ENCODE measurements at regions not wholly inside any gene's neighbourhood (a gene's known extent, or its start where the extent isn't known, plus 50 kb on each side); places are given as distances from the start of the nearest gene placed in this dataset.
A peak's percentile ranks its signal among the peaks of the same experiment; 100 is the strongest.

DNA sequence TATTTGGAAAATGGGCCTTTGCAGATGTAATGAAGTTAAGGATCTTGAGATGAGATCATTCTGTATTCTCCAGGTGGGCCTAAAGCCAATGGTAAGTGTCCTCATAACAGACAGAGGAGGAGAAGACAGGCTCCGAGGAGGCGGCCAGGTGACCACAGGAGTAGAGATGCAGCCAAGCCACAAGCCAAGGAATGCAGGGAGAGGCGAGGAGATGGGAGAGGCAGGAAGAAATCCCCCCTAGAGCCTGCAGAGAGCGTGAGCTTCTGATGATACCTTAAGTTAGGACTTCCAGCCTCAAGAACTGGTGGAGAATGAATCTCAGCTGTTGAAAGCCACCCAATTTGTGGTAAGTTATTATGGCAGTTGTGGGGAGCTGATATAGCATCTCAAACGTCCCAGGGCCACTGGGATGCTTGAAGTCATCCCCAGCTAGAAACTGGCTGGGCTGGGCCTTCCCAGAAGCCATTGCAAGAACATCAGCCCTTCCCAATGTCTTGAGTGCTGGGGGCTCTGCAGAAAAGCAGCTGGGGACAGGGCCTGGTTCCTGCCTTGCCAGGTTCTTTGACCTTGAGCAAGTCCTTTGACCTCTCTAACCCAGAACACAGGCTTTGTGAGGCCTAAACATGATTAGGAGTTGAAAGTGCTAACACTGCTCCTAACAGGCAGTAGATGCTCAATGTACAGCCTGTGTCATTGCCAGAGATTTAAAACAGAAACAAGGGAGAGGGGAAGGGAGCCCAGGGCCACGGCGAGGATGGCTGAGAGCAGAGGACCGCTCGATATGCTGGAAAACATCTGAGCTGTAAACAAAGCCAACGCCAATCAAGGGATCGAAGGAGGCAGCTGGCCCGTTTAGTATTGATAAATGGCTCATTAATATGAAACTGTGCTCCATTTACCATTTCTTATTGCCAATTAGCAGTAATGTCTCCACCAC, 632.3 kb downstream of the TBC1D22A start:
- H2BK15ac ChIP-seq (ENCODE audit: low read depth, low read length), result no peak overlapping the region
- no peak overlapping the region for H3K4ac ChIP-seq (ENCODE audit: low read depth, low read length)
- H2AK9ac ChIP-seq (replicated peaks; ENCODE audit: low read depth, low read length, poor library complexity), result peak overlapping the region; percentile 9
- DNase-seq (no peak), ATAC-seq (ENCODE audit: low read depth) (no peak)
- no peak overlapping the region for H3K14ac ChIP-seq (replicated peaks; ENCODE audit: low read depth, low read length)
- peaks cover 27% of the 10 kb centered on the region for H3K9me3 ChIP-seq (ENCODE audit: control insufficient read depth, insufficient read depth, low read length)
- no peaks in the 10 kb centered on the region for H4K20me1 ChIP-seq (ENCODE audit: insufficient read depth, low read length)
- no peak overlapping the region for H3K27ac ChIP-seq (ENCODE audit: insufficient read depth, low read length)
- no peak overlapping the region for H3K18ac ChIP-seq (ENCODE audit: low read depth, low read length)
- no peak overlapping the region for H2BK120ac ChIP-seq (ENCODE audit: low read depth, low read length)
- H3K56ac ChIP-seq (ENCODE audit: extremely low read depth, insufficient read depth, low read length), result no peak overlapping the region
- no peaks in the 10 kb centered on the region for H3K9me1 ChIP-seq (ENCODE audit: insufficient read depth, low read length)
- no peak overlapping the region for H2AFZ ChIP-seq (replicated peaks; ENCODE audit: low read length, poor library complexity)
- no peak overlapping the region for H3K4me3 ChIP-seq (ENCODE audit: insufficient read depth, low read depth, low read length)
- POLR2A ChIA-PET (ENCODE audit: unreplicated experiment), result no interaction called here
- 35% methylated on average over 4 of the region's 12 CpGs; no CpG with 5 or more reads in 1 of the 2 experiments for WGBS, 2 experiments (ENCODE audit: extremely low coverage in 2 of 2, insufficient read length in 1 of 2)
- no peak overlapping the region for H4K8ac ChIP-seq (ENCODE audit: low read depth in 2 of 2, low read length in 2 of 2)
- dilution Hi-C loops (cut with HindIII; ENCODE audit: low sequenced_read_pairs, unreplicated experiment) (no loop called here), intact Hi-C loops (cut with micrococcal nuclease) (no loop called here), in situ Hi-C loops (cut with MboI; ENCODE audit: low sequenced_read_pairs) (no loop called here)
- H2BK5ac ChIP-seq (ENCODE audit: low read depth, low read length, poor library complexity, severe bottlenecking), result no peak overlapping the region
- H3K4me2 ChIP-seq (ENCODE audit: low read depth, low read length), result no peak overlapping the region
- no peak overlapping the region for H2BK20ac ChIP-seq (ENCODE audit: low read depth, low read length)
- no peaks in the 10 kb centered on the region for H3K4me1 ChIP-seq (ENCODE audit: control insufficient read depth, insufficient read depth, low read length)
- no peaks in the 10 kb centered on the region for H3K79me1 ChIP-seq (ENCODE audit: low read depth in 1 of 2, low read length in 2 of 2)
- H2AK5ac ChIP-seq (ENCODE audit: low read depth, low read length), result no peak overlapping the region
- no peak overlapping the region for H3K9ac ChIP-seq (ENCODE audit: low read depth, low read length)
- H4K5ac ChIP-seq (ENCODE audit: low read depth, low read length), result no peak overlapping the region
- H3K23ac ChIP-seq (ENCODE audit: low read depth, low read length), result no peak overlapping the region
- H4K91ac ChIP-seq (ENCODE audit: insufficient read depth, low read depth, low read length), result no peak overlapping the region
- no peaks in the 10 kb centered on the region for H3K27me3 ChIP-seq (ENCODE audit: control insufficient read depth, insufficient read depth, low read length)
- TF ChIP-seq BHLHE40 (IDR thresholded peaks at IDR 0.05; ENCODE audit: low read depth, low read length), result no peak
- no peak for TF ChIP-seq POLR2A (IDR thresholded peaks at IDR 0.05; ENCODE audit: low read depth, low read length)
- no peak for TF ChIP-seq NFE2L2 (IDR thresholded peaks at IDR 0.05; ENCODE audit: low read depth, low read length)
- TF ChIP-seq, protein P1, sequence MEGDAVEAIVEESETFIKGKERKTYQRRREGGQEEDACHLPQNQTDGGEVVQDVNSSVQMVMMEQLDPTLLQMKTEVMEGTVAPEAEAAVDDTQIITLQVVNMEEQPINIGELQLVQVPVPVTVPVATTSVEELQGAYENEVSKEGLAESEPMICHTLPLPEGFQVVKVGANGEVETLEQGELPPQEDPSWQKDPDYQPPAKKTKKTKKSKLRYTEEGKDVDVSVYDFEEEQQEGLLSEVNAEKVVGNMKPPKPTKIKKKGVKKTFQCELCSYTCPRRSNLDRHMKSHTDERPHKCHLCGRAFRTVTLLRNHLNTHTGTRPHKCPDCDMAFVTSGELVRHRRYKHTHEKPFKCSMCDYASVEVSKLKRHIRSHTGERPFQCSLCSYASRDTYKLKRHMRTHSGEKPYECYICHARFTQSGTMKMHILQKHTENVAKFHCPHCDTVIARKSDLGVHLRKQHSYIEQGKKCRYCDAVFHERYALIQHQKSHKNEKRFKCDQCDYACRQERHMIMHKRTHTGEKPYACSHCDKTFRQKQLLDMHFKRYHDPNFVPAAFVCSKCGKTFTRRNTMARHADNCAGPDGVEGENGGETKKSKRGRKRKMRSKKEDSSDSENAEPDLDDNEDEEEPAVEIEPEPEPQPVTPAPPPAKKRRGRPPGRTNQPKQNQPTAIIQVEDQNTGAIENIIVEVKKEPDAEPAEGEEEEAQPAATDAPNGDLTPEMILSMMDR (conservative IDR thresholded peaks at IDR 0.05; ENCODE audit: low read depth, low read length), result no peak
- TF ChIP-seq RCOR1 (IDR thresholded peaks at IDR 0.05; ENCODE audit: insufficient replicate concordance, low read length), result no peak
- no peak for TF ChIP-seq MAFK (IDR thresholded peaks at IDR 0.05; ENCODE audit: low read depth, low read length)
- TF ChIP-seq, protein P2, sequence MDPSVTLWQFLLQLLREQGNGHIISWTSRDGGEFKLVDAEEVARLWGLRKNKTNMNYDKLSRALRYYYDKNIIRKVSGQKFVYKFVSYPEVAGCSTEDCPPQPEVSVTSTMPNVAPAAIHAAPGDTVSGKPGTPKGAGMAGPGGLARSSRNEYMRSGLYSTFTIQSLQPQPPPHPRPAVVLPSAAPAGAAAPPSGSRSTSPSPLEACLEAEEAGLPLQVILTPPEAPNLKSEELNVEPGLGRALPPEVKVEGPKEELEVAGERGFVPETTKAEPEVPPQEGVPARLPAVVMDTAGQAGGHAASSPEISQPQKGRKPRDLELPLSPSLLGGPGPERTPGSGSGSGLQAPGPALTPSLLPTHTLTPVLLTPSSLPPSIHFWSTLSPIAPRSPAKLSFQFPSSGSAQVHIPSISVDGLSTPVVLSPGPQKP (IDR thresholded peaks at IDR 0.05; ENCODE audit: borderline replicate concordance, low read depth, low read length), result no peak
- TF ChIP-seq, protein P3, sequence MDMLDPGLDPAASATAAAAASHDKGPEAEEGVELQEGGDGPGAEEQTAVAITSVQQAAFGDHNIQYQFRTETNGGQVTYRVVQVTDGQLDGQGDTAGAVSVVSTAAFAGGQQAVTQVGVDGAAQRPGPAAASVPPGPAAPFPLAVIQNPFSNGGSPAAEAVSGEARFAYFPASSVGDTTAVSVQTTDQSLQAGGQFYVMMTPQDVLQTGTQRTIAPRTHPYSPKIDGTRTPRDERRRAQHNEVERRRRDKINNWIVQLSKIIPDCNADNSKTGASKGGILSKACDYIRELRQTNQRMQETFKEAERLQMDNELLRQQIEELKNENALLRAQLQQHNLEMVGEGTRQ (IDR thresholded peaks at IDR 0.05; ENCODE audit: low read depth, low read length), result no peak
- TF ChIP-seq SMC3 (IDR thresholded peaks at IDR 0.05; ENCODE audit: low read depth, low read length), result no peak
- H3K36me3 ChIP-seq (ENCODE audit: control insufficient read depth, insufficient read depth, low read length), result no peaks in the 10 kb centered on the region
- BruUV-seq (replicated peaks), result no TSS peak
- CTCF ChIA-PET, result no interaction called here

Measured in IMR-90 (cell line).